ENCODE measurements at regions not wholly inside any gene's neighbourhood (a gene's known extent, or its start where the extent isn't known, plus 50 kb on each side); places are given as distances from the start of the nearest gene placed in this dataset.
"Not testable (repeated sequence)": the region's sequence is repeated elsewhere in the genome, so short reads cannot be mapped to it uniquely, and the experiment has no call there.

- DNase-seq (ENCODE audit: low read depth in 2 of 3, low spot score in 2 of 3), result no peak
Observed at GRCh38 chr5:42235837-42236236, 187.4 kb upstream of the GHR start.

GRCh38 chr5:42241636-42242035, 181.6 kb upstream of the GHR start:
- no peak for DNase-seq (ENCODE audit: low read depth in 2 of 3, low spot score in 2 of 3)

- no peak for DNase-seq (ENCODE audit: low read depth in 2 of 3, low spot score in 2 of 3)
Observed at GRCh38 chr5:42242210-42242609, 181.0 kb upstream of the GHR start.

GRCh38 chr5:42242881-42243485, 180.3 kb upstream of the GHR start:
- DNase-seq (ENCODE audit: low read depth in 2 of 3, low spot score in 2 of 3), result no peak

- no peak for DNase-seq (ENCODE audit: low read depth in 2 of 3, low spot score in 2 of 3)
Observed at GRCh38 chr5:42252306-42252705, 170.9 kb upstream of the GHR start.

GRCh38 chr5:42259914-42260313, 163.3 kb upstream of the GHR start:
- not testable (repeated sequence) for DNase-seq (ENCODE audit: low read depth in 2 of 3, low spot score in 2 of 3)

GRCh38 chr5:42267091-42267490, 156.1 kb upstream of the GHR start:
- no peak for DNase-seq (ENCODE audit: low read depth in 2 of 3, low spot score in 2 of 3)

GRCh38 chr5:42268170-42268569, 155.1 kb upstream of the GHR start:
- DNase-seq (ENCODE audit: low read depth in 2 of 3, low spot score in 2 of 3), result not testable (repeated sequence)

GRCh38 chr5:42268630-42269029, 154.6 kb upstream of the GHR start:
- DNase-seq (ENCODE audit: low read depth in 2 of 3, low spot score in 2 of 3), result no peak

GRCh38 chr5:42270771-42271170, 152.5 kb upstream of the GHR start:
- no peak for DNase-seq (ENCODE audit: low read depth in 2 of 3, low spot score in 2 of 3)

GRCh38 chr5:42274913-42275312, 148.3 kb upstream of the GHR start:
- DNase-seq (ENCODE audit: low read depth in 2 of 3, low spot score in 2 of 3), result no peak

GRCh38 chr5:42277293-42277692, 145.9 kb upstream of the GHR start:
- DNase-seq (ENCODE audit: low read depth in 2 of 3, low spot score in 2 of 3), result no peak

- DNase-seq (ENCODE audit: low read depth in 2 of 3, low spot score in 2 of 3), result no peak
Observed at GRCh38 chr5:42284584-42284983, 138.7 kb upstream of the GHR start.

- DNase-seq (ENCODE audit: low read depth in 2 of 3, low spot score in 2 of 3), result no peak
Observed at GRCh38 chr5:42285230-42285629, 138.0 kb upstream of the GHR start.

- no peak for DNase-seq (ENCODE audit: low read depth in 2 of 3, low spot score in 2 of 3)
Observed at GRCh38 chr5:42300496-42300895, 122.7 kb upstream of the GHR start.

GRCh38 chr5:42301349-42301748, 121.9 kb upstream of the GHR start:
- DNase-seq (ENCODE audit: low read depth in 2 of 3, low spot score in 2 of 3), result no peak

- DNase-seq (ENCODE audit: low read depth in 2 of 3, low spot score in 2 of 3), result no peak
Observed at GRCh38 chr5:42302186-42302585, 121.1 kb upstream of the GHR start.

- DNase-seq (ENCODE audit: low read depth in 2 of 3, low spot score in 2 of 3), result no peak
Observed at GRCh38 chr5:42306287-42306686, 117.0 kb upstream of the GHR start.

- DNase-seq (ENCODE audit: low read depth in 2 of 3, low spot score in 2 of 3), result no peak
Observed at GRCh38 chr5:42309865-42310264, 113.4 kb upstream of the GHR start.

GRCh38 chr5:42315214-42315613, 108.0 kb upstream of the GHR start:
- no peak for DNase-seq (ENCODE audit: low read depth in 2 of 3, low spot score in 2 of 3)

- DNase-seq (ENCODE audit: low read depth in 2 of 3, low spot score in 2 of 3), result no peak
Observed at GRCh38 chr5:42317575-42317974, 105.7 kb upstream of the GHR start.

GRCh38 chr5:42319546-42319945, 103.7 kb upstream of the GHR start:
- not testable (repeated sequence) for DNase-seq (ENCODE audit: low read depth in 2 of 3, low spot score in 2 of 3)

- DNase-seq (ENCODE audit: low read depth in 2 of 3, low spot score in 2 of 3), result no peak
Observed at GRCh38 chr5:42321785-42322184, 101.5 kb upstream of the GHR start.

- no peak for DNase-seq (ENCODE audit: low read depth in 2 of 3, low spot score in 2 of 3)
Observed at GRCh38 chr5:42337143-42337542, 86.1 kb upstream of the GHR start.

Measured in activated CD8-positive, alpha-beta memory T cell treated with anti-CD3 and anti-CD28 coated beads for 48 hours (primary cell).